HepG2 (cell line): ENCODE measurements at regions not wholly inside any gene's neighbourhood (a gene's known extent, or its start where the extent isn't known, plus 50 kb on each side); places are given as distances from the start of the nearest gene placed in this dataset.
A peak's percentile ranks its signal among the peaks of the same experiment; 100 is the strongest.

ENCODE experiments used
- ATAC-seq: fragments of 200-7000 bp; cut with Tn5 transposase; 3 replicates; pipeline ENCODE4 v1.9.1; 2020; ENCODE audit warnings: mild to moderate bottlenecking, moderate library complexity
- BruUV-seq: library from RNA; stranded (reverse); fragments of 400-500 nt; replicated peaks from 2 replicates; lab custom pipeline; 2021; lab: Mats Ljungman, UMichigan
- CTCF ChIA-PET: fragments of 300-600 bp; formaldehyde crosslinking; extraction: SDS; loops from one replicate; lab custom pipeline; 2021; ENCODE audit warnings: low total read pairs, inconsistent platforms, low intra/inter-chr PET ratio; lab: Yijun Ruan, JAX
- POLR2A ChIA-PET: fragments of 350-600 bp; sonication (Branson Sonifier 250); formaldehyde crosslinking; loops from one replicate; lab custom pipeline; 2020; ENCODE audit warnings: antibody characterized with exemption, inconsistent platforms; lab: Yijun Ruan, JAX
- DNase-seq: peaks from one replicate; pipeline ENCODE4 v3.0.0-alpha.2; 2015; ENCODE audit warnings: low spot score
- FAIRE-seq: peaks from 3 replicates; lab custom pipeline; 2011; peaks lifted over from hg19 to GRCh38; lab: Jason Lieb, UNC
- H2AFZ ChIP-seq: one replicate; pipeline ENCODE4 v1.6.1; 2011; ENCODE audit warnings: low read length, inconsistent platforms
- H3K27ac ChIP-seq: fragments of 300-600 bp; 3 replicates; pipeline ENCODE4 v1.8.0; 2011; ENCODE audit warnings: mixed run types, mild to moderate bottlenecking, mixed read lengths, low read length, inconsistent platforms; ENCODE audit not compliant: insufficient read depth; ENCODE audit errors: extremely low read length
- H3K27me3 ChIP-seq, 2 experiments: fragments of 200-600 bp in 1 of 2; 2 replicates in 1 of 2; 3 replicates in 1 of 2; pipeline versions ENCODE4 v1.6.0 to v1.8.0; 2011; ENCODE audit warnings: low read length in 2 of 2, mild to moderate bottlenecking in 2 of 2, moderate library complexity in 2 of 2, inconsistent platforms in 1 of 2; ENCODE audit not compliant: insufficient read depth in 2 of 2, control insufficient read depth in 1 of 2
- H3K36me3 ChIP-seq, 2 experiments: fragments of 200-600 bp in 1 of 2; replicated peaks in 1 of 2; 2 replicates in 1 of 2; 3 replicates in 1 of 2; pipeline versions ENCODE4 v1.5.1 to v1.8.0; 2011; ENCODE audit warnings: low read length in 2 of 2, inconsistent platforms in 1 of 2; ENCODE audit not compliant: insufficient read depth in 2 of 2, control insufficient read depth in 1 of 2
- H3K4me1 ChIP-seq: 2 replicates; pipeline ENCODE4 v1.5.1; 2012; ENCODE audit warnings: low read length, inconsistent platforms; ENCODE audit not compliant: insufficient read depth
- H3K4me2 ChIP-seq: 2 replicates; pipeline ENCODE4 v1.6.0; 2011; ENCODE audit warnings: low read depth, low read length, inconsistent platforms
- H3K4me3 ChIP-seq, 3 experiments: fragments of 200-600 bp in 1 of 3; sonication (generic), shearing (Covaris generic) in 1 of 3; replicated peaks in 1 of 3; 2 replicates each; pipeline ENCODE4 v1.5.1; 2011 to 2016; ENCODE audit warnings: low read length in 3 of 3, inconsistent platforms in 2 of 3, low read depth in 2 of 3, mild to moderate bottlenecking in 2 of 3, control low read depth in 1 of 3, mixed read lengths in 1 of 3; ENCODE audit not compliant: insufficient read depth in 1 of 3
- H3K79me2 ChIP-seq: one replicate; pipeline ENCODE4 v1.6.1; 2011; ENCODE audit warnings: low read length, inconsistent platforms; ENCODE audit not compliant: insufficient read depth
- H3K9ac ChIP-seq: 2 replicates; pipeline ENCODE4 v1.6.0; 2011; ENCODE audit warnings: mild to moderate bottlenecking, low read depth, low read length, inconsistent platforms; ENCODE audit not compliant: insufficient read depth
- H3K9me3 ChIP-seq: 2 replicates; pipeline ENCODE4 v1.5.1; 2012; ENCODE audit warnings: mild to moderate bottlenecking, low read length
- H4K20me1 ChIP-seq: 2 replicates; pipeline ENCODE4 v1.6.0; 2011; ENCODE audit warnings: inconsistent platforms, mild to moderate bottlenecking, low read length, moderate library complexity; ENCODE audit not compliant: insufficient read depth
- CEBPB ChIP-seq: IDR thresholded peaks from 2 replicates; pipeline ENCODE4 v1.6.1; 2011; ENCODE audit warnings: low read depth, low read length, improper control_type of control experiment, borderline replicate concordance
- DNMT1 ChIP-seq: sonication (generic); formaldehyde crosslinking; IDR thresholded peaks from 2 replicates; pipeline ENCODE4 v1.5.1; 2020; ENCODE audit warnings: mild to moderate bottlenecking, missing genetic modification reagents
- DNMT3B ChIP-seq: conservative IDR thresholded peaks from 2 replicates; pipeline ENCODE4 v1.6.1; 2016; ENCODE audit warnings: missing biosample characterization, control low read depth
- NR3C1 ChIP-seq: sonication (generic); formaldehyde crosslinking; IDR thresholded peaks from 2 replicates; pipeline ENCODE4 v1.4.0; 2020; ENCODE audit warnings: missing genetic modification reagents
- RCOR2 ChIP-seq: IDR thresholded peaks from 2 replicates; pipeline ENCODE4 v1.6.1; 2016; ENCODE audit warnings: missing biosample characterization, missing genetic modification reagents
- REL ChIP-seq: sonication (generic); formaldehyde crosslinking; conservative IDR thresholded peaks from 2 replicates; pipeline ENCODE4 v1.8.0; 2022; ENCODE audit warnings: mild to moderate bottlenecking, missing genetic modification reagents, moderate library complexity
- ZFY ChIP-seq: sonication (generic); formaldehyde crosslinking; IDR thresholded peaks from 2 replicates; pipeline ENCODE4 v1.4.0; 2020; ENCODE audit warnings: missing genetic modification reagents
- ZNF446 ChIP-seq: sonication (generic); formaldehyde crosslinking; IDR thresholded peaks from 2 replicates; pipeline ENCODE4 v1.5.0; 2020; ENCODE audit warnings: mild to moderate bottlenecking, missing genetic modification reagents
- ZNF761 ChIP-seq: sonication (generic); formaldehyde crosslinking; conservative IDR thresholded peaks from 2 replicates; pipeline ENCODE4 v1.4.0; 2020; ENCODE audit warnings: mild to moderate bottlenecking, missing genetic modification reagents
- ZSCAN21 ChIP-seq: sonication (generic); formaldehyde crosslinking; IDR thresholded peaks from 2 replicates; pipeline ENCODE4 v1.8.0; 2022; ENCODE audit warnings: mild to moderate bottlenecking, missing genetic modification reagents, moderate library complexity, borderline replicate concordance
- WGBS: methylation state at CpG from one replicate; pipeline ENCODE4 v1.1.6; 2017; ENCODE audit warnings: low lambda C conversion rate; 5-methylcytosine and 5-hydroxymethylcytosine counted together
- in situ Hi-C: cut with HindIII; loops from 2 replicates; pipeline ENCODE4 v1.10.0; 2017; ENCODE audit warnings: low pct_unique_long_range_greater_than_20kb; ENCODE audit not compliant: extremely low pct_ligation_motif_present
- intact Hi-C: fragments of 100-400 bp; cut with micrococcal nuclease; formaldehyde crosslinking; loops from one replicate; pipeline ENCODE4 v1.10.0; 2022; ENCODE audit not compliant: unreplicated experiment
- TF ChIP-seq, protein P1 (sequence below): sonication (generic); formaldehyde crosslinking; IDR thresholded peaks from 2 replicates; pipeline ENCODE4 v1.9.0; 2021; ENCODE audit warnings: missing genetic modification reagents, borderline replicate concordance

DNA sequence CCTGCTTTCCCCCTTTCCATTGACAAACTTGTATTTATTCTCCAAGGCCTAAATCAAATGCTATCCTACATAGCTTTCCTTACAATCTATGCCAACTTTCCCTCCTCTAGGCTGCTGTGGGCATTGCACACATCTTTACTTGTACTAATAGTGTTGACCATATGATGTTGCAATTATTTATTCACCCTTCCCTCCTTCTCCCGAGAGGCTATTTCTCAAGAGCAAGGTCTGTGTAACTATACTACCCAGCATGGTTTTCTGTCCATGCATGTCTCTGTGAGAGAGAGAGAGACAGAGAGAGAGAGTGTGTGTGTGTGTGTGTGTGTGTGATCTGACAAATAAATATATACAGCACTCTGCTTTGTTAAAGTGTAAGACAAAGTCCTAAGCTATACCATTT is 63.8 kb downstream of the GTPBP8 start:
- no TSS peak for BruUV-seq
- no peak overlapping the region for H3K4me2 ChIP-seq
- no peaks in the 10 kb centered on the region for H3K27me3 ChIP-seq
- H3K9me3 ChIP-seq: no peaks in the 10 kb centered on the region
- DNase-seq (no peak), FAIRE-seq (no peak), ATAC-seq (no peak)
- POLR2A ChIA-PET: no interaction called here
- no peaks in the 10 kb centered on the region for H4K20me1 ChIP-seq
- H3K4me3 ChIP-seq: no peak overlapping the region
- CTCF ChIA-PET: no interaction called here
- H3K36me3 ChIP-seq: no peaks in the 10 kb centered on the region
- intact Hi-C loops: loop anchor here (5.0 kb wide), 1 partner anchor 523 kb away; no protein-coding TSS in a partner anchor
- H3K9ac ChIP-seq: no peak overlapping the region
- H3K79me2 ChIP-seq: no peaks in the 10 kb centered on the region
- H2AFZ ChIP-seq: no peak overlapping the region
- in situ Hi-C loops: loop anchor here (5.0 kb wide), 1 partner anchor 233 kb away; no protein-coding TSS in a partner anchor
- 0% methylated on average over 1 of the region's 1 CpG for WGBS
- H3K4me1 ChIP-seq: peaks cover 6% of the 10 kb centered on the region; the same call in 1 of the 2 replicates
- H3K27ac ChIP-seq: no peak overlapping the region
- TF ChIP-seq CEBPB: peak; percentile 45; the same call in 1 of the 2 replicates
- TF ChIP-seq ZSCAN21 (CRISPR knock-in tag): no peak
- TF ChIP-seq, all 625 proteins: peak for 1

DNA sequence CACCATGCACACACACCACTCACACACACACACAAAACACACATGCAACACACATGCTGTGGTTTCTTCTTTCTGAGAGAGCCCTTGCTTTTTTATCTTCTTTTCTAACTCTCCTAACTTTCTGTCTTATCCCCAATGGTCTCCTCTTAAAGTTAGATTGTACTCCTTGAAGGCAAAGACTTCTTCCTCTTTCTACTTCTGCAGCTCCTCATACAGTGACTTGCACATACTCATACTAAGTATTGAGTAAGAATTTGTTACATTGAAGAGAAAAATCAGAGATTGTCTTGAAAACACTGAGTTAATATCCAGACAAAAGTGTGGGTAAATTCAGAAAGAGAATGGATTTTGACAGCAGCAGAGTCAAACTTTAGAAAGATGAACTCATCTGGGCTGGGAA is 64.4 kb downstream of the GTPBP8 start:
- H3K4me1 ChIP-seq: peaks cover 6% of the 10 kb centered on the region; the same call in 1 of the 2 replicates
- ATAC-seq (no peak), DNase-seq (no peak), FAIRE-seq (no peak)
- H3K27me3 ChIP-seq: no peaks in the 10 kb centered on the region
- no peaks in the 10 kb centered on the region for H3K36me3 ChIP-seq
- intact Hi-C loops: no loop called here
- no peak overlapping the region for H3K9ac ChIP-seq
- no peak overlapping the region for H3K4me2 ChIP-seq
- no peaks in the 10 kb centered on the region for H3K9me3 ChIP-seq
- H3K4me3 ChIP-seq: no peak overlapping the region
- BruUV-seq: no TSS peak
- H2AFZ ChIP-seq: no peak overlapping the region
- ChIA-PET CTCF (no interaction called here), POLR2A (no interaction called here)
- no peaks in the 10 kb centered on the region for H4K20me1 ChIP-seq
- in situ Hi-C loops: no loop called here
- no peak overlapping the region for H3K27ac ChIP-seq
- H3K79me2 ChIP-seq: no peaks in the 10 kb centered on the region
- TF ChIP-seq NR3C1 (CRISPR knock-in tag) (no peak), DNMT1 (CRISPR knock-in tag) (no peak), ZNF761 (no peak), ZFY (CRISPR knock-in tag) (no peak), DNMT3B (CRISPR knock-in tag) (no peak), ZNF446 (no peak), RCOR2 (CRISPR knock-in tag) (no peak), REL (no peak)
- TF ChIP-seq, protein P1, sequence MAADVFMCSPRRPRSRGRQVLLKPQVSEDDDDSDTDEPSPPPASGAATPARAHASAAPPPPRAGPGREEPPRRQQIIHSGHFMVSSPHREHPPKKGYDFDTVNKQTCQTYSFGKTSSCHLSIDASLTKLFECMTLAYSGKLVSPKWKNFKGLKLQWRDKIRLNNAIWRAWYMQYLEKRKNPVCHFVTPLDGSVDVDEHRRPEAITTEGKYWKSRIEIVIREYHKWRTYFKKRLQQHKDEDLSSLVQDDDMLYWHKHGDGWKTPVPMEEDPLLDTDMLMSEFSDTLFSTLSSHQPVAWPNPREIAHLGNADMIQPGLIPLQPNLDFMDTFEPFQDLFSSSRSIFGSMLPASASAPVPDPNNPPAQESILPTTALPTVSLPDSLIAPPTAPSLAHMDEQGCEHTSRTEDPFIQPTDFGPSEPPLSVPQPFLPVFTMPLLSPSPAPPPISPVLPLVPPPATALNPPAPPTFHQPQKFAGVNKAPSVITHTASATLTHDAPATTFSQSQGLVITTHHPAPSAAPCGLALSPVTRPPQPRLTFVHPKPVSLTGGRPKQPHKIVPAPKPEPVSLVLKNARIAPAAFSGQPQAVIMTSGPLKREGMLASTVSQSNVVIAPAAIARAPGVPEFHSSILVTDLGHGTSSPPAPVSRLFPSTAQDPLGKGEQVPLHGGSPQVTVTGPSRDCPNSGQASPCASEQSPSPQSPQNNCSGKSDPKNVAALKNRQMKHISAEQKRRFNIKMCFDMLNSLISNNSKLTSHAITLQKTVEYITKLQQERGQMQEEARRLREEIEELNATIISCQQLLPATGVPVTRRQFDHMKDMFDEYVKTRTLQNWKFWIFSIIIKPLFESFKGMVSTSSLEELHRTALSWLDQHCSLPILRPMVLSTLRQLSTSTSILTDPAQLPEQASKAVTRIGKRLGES (CRISPR knock-in tag): no peak
